CD14-positive monocyte (primary cell): ENCODE measurements at regions not wholly inside any gene's neighbourhood (a gene's known extent, or its start where the extent isn't known, plus 50 kb on each side); places are given as distances from the start of the nearest gene placed in this dataset.

Experiments used
- DNase-seq, 3 donors: peaks; one replicate each; pipeline ENCODE4 v3.0.0-alpha.2; 2011 to 2022
- H2AFZ ChIP-seq: 2 replicates; pipeline ENCODE4 v1.6.0; 2012; ENCODE audit warnings: mild to moderate bottlenecking, low read depth, low read length, inconsistent platforms; ENCODE audit not compliant: insufficient read depth, poor library complexity, severe bottlenecking
- H3K27ac ChIP-seq, 2 donors: 1 replicate in 1 of 2; 2 replicates in 1 of 2; pipeline ENCODE4 v1.5.1; 2012 to 2013; ENCODE audit warnings: low read length in 2 of 2, control low read depth in 1 of 2, inconsistent platforms in 1 of 2, low read depth in 1 of 2, mild to moderate bottlenecking in 1 of 2
- H3K27me3 ChIP-seq, 2 donors: one replicate each; pipeline versions ENCODE4 v1.6.0 to v1.6.1; 2011 to 2013; ENCODE audit warnings: low read length in 2 of 2; ENCODE audit not compliant: control insufficient read depth in 2 of 2, insufficient read depth in 2 of 2
- H3K36me3 ChIP-seq, 2 donors: replicated peaks in 1 of 2; 1 replicate in 1 of 2; 2 replicates in 1 of 2; pipeline versions ENCODE4 v1.5.1 to v1.6.1; 2012 to 2013; ENCODE audit warnings: low read length in 2 of 2, control low read depth in 1 of 2, inconsistent platforms in 1 of 2, mild to moderate bottlenecking in 1 of 2; ENCODE audit not compliant: insufficient read depth in 2 of 2, control insufficient read depth in 1 of 2
- H3K4me1 ChIP-seq, 2 donors: 1 replicate in 1 of 2; 2 replicates in 1 of 2; pipeline versions ENCODE4 v1.5.1 to v1.6.1; 2012 to 2013; ENCODE audit warnings: low read length in 2 of 2, control low read depth in 1 of 2, inconsistent platforms in 1 of 2, mild to moderate bottlenecking in 1 of 2, moderate library complexity in 1 of 2; ENCODE audit not compliant: insufficient read depth in 2 of 2, control insufficient read depth in 1 of 2
- H3K4me2 ChIP-seq: replicated peaks from 2 replicates; pipeline ENCODE3; 2012; ENCODE audit warnings: low read length, moderate library complexity, mild to moderate bottlenecking; ENCODE audit not compliant: poor library complexity, severe bottlenecking; ENCODE audit errors: extremely low read depth
- H3K4me3 ChIP-seq, 3 experiments: fragments of 200-600 bp in 1 of 3; sonication (generic) in 1 of 3; replicated peaks in 1 of 3; 1 replicate in 2 of 3; 2 replicates in 1 of 3; pipeline ENCODE4 v1.5.1; 2011 to 2013; ENCODE audit warnings: low read length in 3 of 3, mild to moderate bottlenecking in 3 of 3, control low read depth in 2 of 3, low read depth in 2 of 3, inconsistent platforms in 1 of 3, moderate library complexity in 1 of 3
- H3K79me2 ChIP-seq: 2 replicates; pipeline ENCODE4 v1.6.0; 2012; ENCODE audit warnings: mild to moderate bottlenecking, control low read depth, inconsistent platforms, low read length, moderate library complexity; ENCODE audit not compliant: insufficient read depth
- H3K9ac ChIP-seq: 2 replicates; pipeline ENCODE4 v1.6.0; 2017; ENCODE audit warnings: low read length, mild to moderate bottlenecking; ENCODE audit not compliant: insufficient read depth, poor library complexity, severe bottlenecking
- H3K9me3 ChIP-seq, 2 donors: replicated peaks in 1 of 2; 1 replicate in 1 of 2; 2 replicates in 1 of 2; pipeline versions ENCODE4 v1.5.1 to v1.6.1; 2012 to 2013; ENCODE audit warnings: low read length in 2 of 2, control low read depth in 1 of 2; ENCODE audit not compliant: control insufficient read depth in 1 of 2, insufficient read depth in 1 of 2
- H4K20me1 ChIP-seq: 2 replicates; pipeline ENCODE4 v1.6.0; 2012; ENCODE audit warnings: mild to moderate bottlenecking, low read length, control low read depth, moderate library complexity; ENCODE audit not compliant: insufficient read depth
- H3K27ac Mint-ChIP-seq, 7 donors: one replicate each; pipeline ENCODE4 v1.8.0; 2020; ENCODE audit warnings: mild to moderate bottlenecking in 7 of 7, mixed read lengths in 7 of 7, moderate library complexity in 6 of 7, inconsistent platforms in 2 of 7
- H3K27me3 Mint-ChIP-seq, 3 donors: one replicate each; pipeline ENCODE4 v1.8.0; 2021 to 2022; ENCODE audit warnings: low read depth in 3 of 3, mild to moderate bottlenecking in 3 of 3, mixed read lengths in 3 of 3, moderate library complexity in 3 of 3, inconsistent platforms in 1 of 3
- H3K36me3 Mint-ChIP-seq, 2 donors: one replicate each; pipeline ENCODE4 v1.8.0; 2020; ENCODE audit warnings: mixed read lengths in 2 of 2, inconsistent platforms in 1 of 2, mild to moderate bottlenecking in 1 of 2
- H3K4me1 Mint-ChIP-seq: one replicate; pipeline ENCODE4 v1.8.0; 2020; ENCODE audit warnings: mild to moderate bottlenecking, mixed read lengths
- H3K4me3 Mint-ChIP-seq, 2 donors: one replicate each; pipeline ENCODE4 v1.8.0; 2020; ENCODE audit warnings: mild to moderate bottlenecking in 2 of 2, mixed read lengths in 2 of 2, moderate library complexity in 1 of 2
- H3K9me3 Mint-ChIP-seq, 7 donors: one replicate each; pipeline ENCODE4 v1.8.0; 2020 to 2022; ENCODE audit warnings: mixed read lengths in 7 of 7, mild to moderate bottlenecking in 6 of 7, moderate library complexity in 6 of 7, inconsistent platforms in 2 of 7
- WGBS: methylation state at CpG from one replicate; pipeline ENCODE4 v1.1.5; 2013; ENCODE audit warnings: missing lambda C conversion rate; ENCODE audit not compliant: insufficient coverage; 5-methylcytosine and 5-hydroxymethylcytosine counted together
- intact Hi-C, 2 donors: fragments of 100-400 bp; cut with micrococcal nuclease; formaldehyde crosslinking; loops; one replicate each; pipeline versions ENCODE4 v1.15.0 to v1.15.1; 2023
- TF ChIP-seq, protein P1 (sequence below): fragments of 200-600 bp; IDR thresholded peaks from one replicate; pipeline ENCODE4 v1.8.0; 2022; ENCODE audit warnings: antibody characterized with exemption, mild to moderate bottlenecking

DNA sequence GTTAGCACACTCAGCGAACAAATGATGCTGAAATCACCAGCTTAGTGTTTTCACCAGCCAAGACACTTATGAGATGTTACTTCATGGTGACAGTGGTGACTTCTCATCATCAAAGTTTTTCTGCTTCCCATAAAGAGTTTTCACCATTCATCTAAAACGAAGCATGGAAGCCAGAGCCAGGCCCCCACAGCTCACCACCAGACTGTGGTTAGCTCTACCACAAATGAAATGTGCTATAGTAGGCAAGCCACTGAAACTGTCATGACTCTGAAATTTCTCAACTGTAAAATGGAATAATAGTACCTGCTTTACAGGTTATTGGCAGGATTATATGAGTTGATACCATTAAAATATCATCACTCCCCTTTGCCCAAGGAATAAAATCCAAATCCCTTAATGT is 56.4 kb upstream of the HHIP start:
- no peaks in the 10 kb centered on the region for H3K4me1 Mint-ChIP-seq
- peaks cover 0 to 1% (median 0%) of the 10 kb centered on the region in 3 donors for H3K27me3 Mint-ChIP-seq
- TF ChIP-seq, protein P1, sequence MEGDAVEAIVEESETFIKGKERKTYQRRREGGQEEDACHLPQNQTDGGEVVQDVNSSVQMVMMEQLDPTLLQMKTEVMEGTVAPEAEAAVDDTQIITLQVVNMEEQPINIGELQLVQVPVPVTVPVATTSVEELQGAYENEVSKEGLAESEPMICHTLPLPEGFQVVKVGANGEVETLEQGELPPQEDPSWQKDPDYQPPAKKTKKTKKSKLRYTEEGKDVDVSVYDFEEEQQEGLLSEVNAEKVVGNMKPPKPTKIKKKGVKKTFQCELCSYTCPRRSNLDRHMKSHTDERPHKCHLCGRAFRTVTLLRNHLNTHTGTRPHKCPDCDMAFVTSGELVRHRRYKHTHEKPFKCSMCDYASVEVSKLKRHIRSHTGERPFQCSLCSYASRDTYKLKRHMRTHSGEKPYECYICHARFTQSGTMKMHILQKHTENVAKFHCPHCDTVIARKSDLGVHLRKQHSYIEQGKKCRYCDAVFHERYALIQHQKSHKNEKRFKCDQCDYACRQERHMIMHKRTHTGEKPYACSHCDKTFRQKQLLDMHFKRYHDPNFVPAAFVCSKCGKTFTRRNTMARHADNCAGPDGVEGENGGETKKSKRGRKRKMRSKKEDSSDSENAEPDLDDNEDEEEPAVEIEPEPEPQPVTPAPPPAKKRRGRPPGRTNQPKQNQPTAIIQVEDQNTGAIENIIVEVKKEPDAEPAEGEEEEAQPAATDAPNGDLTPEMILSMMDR = no peak
- no peaks in the 10 kb centered on the region for H3K79me2 ChIP-seq
- H4K20me1 ChIP-seq = no peaks in the 10 kb centered on the region
- 100% methylated on average over 1 of the region's 2 CpGs for WGBS
- intact Hi-C loops = no loop called here
- H3K36me3 ChIP-seq = no peaks in the 10 kb centered on the region
- no peak overlapping the region for H3K9ac ChIP-seq
- peaks cover 4 to 13% (median 8%) of the 10 kb centered on the region in 7 donors for H3K9me3 Mint-ChIP-seq
- no peaks in the 10 kb centered on the region for H3K4me1 ChIP-seq
- no peak overlapping the region for H3K4me3 ChIP-seq
- no peak overlapping the region for H3K27ac ChIP-seq
- H3K27me3 ChIP-seq = no peaks in the 10 kb centered on the region
- no peak for DNase-seq
- H2AFZ ChIP-seq = no peak overlapping the region
- no peaks in the 10 kb centered on the region for H3K36me3 Mint-ChIP-seq
- H3K9me3 ChIP-seq = peaks cover 0 to 4% of the 10 kb centered on the region in 2 donors
- H3K27ac Mint-ChIP-seq = no peak overlapping the region
- H3K4me2 ChIP-seq = no peak overlapping the region
- no peak overlapping the region for H3K4me3 Mint-ChIP-seq

DNA sequence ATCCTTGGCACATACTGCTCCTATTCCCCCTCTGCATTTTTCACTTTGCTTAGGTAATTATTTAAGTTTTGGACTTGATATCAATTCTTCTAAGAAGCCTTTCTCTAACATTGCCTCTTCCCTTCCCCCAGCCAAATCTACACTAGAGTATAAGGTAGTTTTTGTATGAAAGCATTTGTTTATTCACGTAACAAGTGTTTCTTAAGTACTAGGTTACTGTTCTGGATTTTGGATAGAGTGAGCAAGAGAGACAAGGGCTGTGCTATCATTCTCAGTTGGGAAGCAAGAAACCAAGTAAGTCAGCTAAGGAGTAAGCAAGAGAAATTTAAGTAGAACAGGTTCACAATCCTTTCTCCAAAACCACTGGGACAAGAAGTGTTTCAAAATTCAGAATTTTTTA is 55.9 kb upstream of the HHIP start:
- intact Hi-C loops = no loop called here
- Histone ChIP-seq H3K9me3 (peaks cover 0 to 4% of the 10 kb centered on the region in 2 donors), H2AFZ (no peak overlapping the region), H3K27me3 (no peaks in the 10 kb centered on the region), H3K36me3 (no peaks in the 10 kb centered on the region), H3K27ac (no peak overlapping the region), H3K4me1 (no peaks in the 10 kb centered on the region), H3K4me2 (no peak overlapping the region), H3K79me2 (no peaks in the 10 kb centered on the region), H3K9ac (no peak overlapping the region), H4K20me1 (no peaks in the 10 kb centered on the region), H3K4me3 (no peak overlapping the region)
- Mint-ChIP-seq H3K27ac (no peak overlapping the region), H3K4me1 (no peaks in the 10 kb centered on the region), H3K4me3 (no peak overlapping the region), H3K36me3 (no peaks in the 10 kb centered on the region), H3K9me3 (peaks cover 4 to 11% (median 8%) of the 10 kb centered on the region in 7 donors), H3K27me3 (peaks cover 0 to 1% (median 0%) of the 10 kb centered on the region in 3 donors)
- TF ChIP-seq, protein P1 = no peak
- no peak for DNase-seq
- WGBS = no CpG with 5 or more reads among the region's 1 CpG
